Osteoblast (primary cell): ENCODE measurements at regions not wholly inside any gene's neighbourhood (a gene's known extent, or its start where the extent isn't known, plus 50 kb on each side); places are given as distances from the start of the nearest gene placed in this dataset.

Experiments
- DNase-seq: peaks from one replicate; pipeline ENCODE4 v3.0.0; 2011; ENCODE audit warnings: low spot score, mixed read lengths; ENCODE audit not compliant: insufficient read length; ENCODE audit errors: missing footprints
- H2AFZ ChIP-seq: 2 replicates; pipeline ENCODE4 v1.6.0; 2011; ENCODE audit warnings: mild to moderate bottlenecking, low read length
- H3K27ac ChIP-seq: 2 replicates; pipeline ENCODE4 v1.5.1; 2011; ENCODE audit warnings: mild to moderate bottlenecking, low read depth, low read length, moderate library complexity
- H3K27me3 ChIP-seq: 2 replicates; pipeline ENCODE4 v1.6.0; 2012; ENCODE audit warnings: mild to moderate bottlenecking, control low read depth, inconsistent platforms, low read length, moderate library complexity; ENCODE audit not compliant: insufficient read depth
- H3K36me3 ChIP-seq: 2 replicates; pipeline ENCODE4 v1.5.1; 2011; ENCODE audit warnings: mild to moderate bottlenecking, low read length, control low read depth, moderate library complexity; ENCODE audit not compliant: insufficient read depth
- H3K4me1 ChIP-seq: 2 replicates; pipeline ENCODE4 v1.5.1; 2011; ENCODE audit warnings: mild to moderate bottlenecking, low read length, control low read depth, moderate library complexity; ENCODE audit not compliant: insufficient read depth
- H3K4me2 ChIP-seq: 2 replicates; pipeline ENCODE4 v1.6.0; 2011; ENCODE audit warnings: mild to moderate bottlenecking, low read length; ENCODE audit not compliant: insufficient read depth
- H3K4me3 ChIP-seq: fragments of 200-600 bp; sonication (generic); 3 replicates; pipeline ENCODE4 v1.5.1; 2012; ENCODE audit warnings: mild to moderate bottlenecking, low read length, inconsistent platforms; ENCODE audit not compliant: insufficient read depth
- H3K79me2 ChIP-seq: 2 replicates; pipeline ENCODE4 v1.6.0; 2012; ENCODE audit warnings: mild to moderate bottlenecking, low read length, control low read depth, inconsistent platforms; ENCODE audit not compliant: insufficient read depth
- H3K9me3 ChIP-seq: 2 replicates; pipeline ENCODE4 v1.5.1; 2011; ENCODE audit warnings: low read depth, low read length, control low read depth
- H4K20me1 ChIP-seq: 2 replicates; pipeline ENCODE4 v1.6.0; 2012; ENCODE audit warnings: mild to moderate bottlenecking, low read length, control low read depth; ENCODE audit not compliant: insufficient read depth
- CTCF ChIP-seq: IDR thresholded peaks from 2 replicates; pipeline ENCODE4 v1.5.1; 2011; ENCODE audit warnings: mild to moderate bottlenecking, low read depth, low read length, moderate library complexity; ENCODE audit errors: extremely low read depth

DNA sequence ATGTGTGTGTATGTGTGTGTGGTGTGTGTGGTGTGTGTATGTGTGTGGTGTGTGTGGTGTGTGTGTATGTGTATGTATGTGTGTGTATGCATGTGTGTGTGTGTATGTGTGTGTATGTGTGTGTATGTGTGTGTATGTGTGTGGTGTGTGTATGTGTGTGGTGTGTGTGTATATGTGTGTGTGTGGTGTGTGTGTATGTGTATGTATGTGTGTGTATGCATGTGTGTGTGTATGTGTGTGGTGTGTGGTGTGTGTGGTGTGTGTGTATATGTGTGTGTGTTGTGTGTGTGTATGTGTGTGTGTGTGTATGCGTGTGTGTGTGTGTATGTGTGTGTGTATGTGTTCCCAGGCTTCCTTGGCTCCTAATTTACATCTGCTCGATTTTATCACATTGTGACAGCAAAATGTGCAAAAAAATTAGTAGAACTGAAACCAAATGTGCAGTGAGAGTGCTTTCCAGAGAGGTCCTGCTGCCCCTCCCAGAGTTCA lies 234.5 kb downstream of the BMP7 start:
- Histone ChIP-seq H3K4me3 (no peak overlapping the region), H2AFZ (no peak overlapping the region), H3K9me3 (no peaks in the 10 kb centered on the region), H3K79me2 (no peaks in the 10 kb centered on the region), H3K36me3 (no peaks in the 10 kb centered on the region), H3K4me2 (no peak overlapping the region), H4K20me1 (no peaks in the 10 kb centered on the region), H3K27ac (no peak overlapping the region), H3K27me3 (no peaks in the 10 kb centered on the region), H3K4me1 (no peaks in the 10 kb centered on the region)
- no peak for DNase-seq
- no peak for TF ChIP-seq CTCF

DNA sequence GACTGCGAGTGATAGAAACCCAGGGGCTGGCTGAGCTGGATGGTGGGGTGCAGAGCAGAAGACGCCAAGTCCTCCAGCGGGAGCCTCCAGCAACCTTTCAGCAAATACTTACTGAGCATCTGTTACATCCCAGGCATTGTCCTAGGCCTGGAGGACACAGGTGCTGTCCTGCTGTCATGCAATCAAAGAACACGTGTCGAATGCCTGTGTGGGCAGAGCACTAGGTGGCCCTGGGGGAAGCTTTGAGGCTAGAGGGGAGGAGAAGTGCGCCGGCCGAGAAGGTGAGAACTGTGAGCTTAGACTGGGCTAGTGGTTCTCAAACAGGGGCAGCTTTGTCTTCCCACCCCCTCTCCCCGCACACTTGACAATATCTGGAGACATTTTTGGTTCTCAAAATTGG lies 233.6 kb downstream of the BMP7 start:
- Histone ChIP-seq H3K4me2 (no peak overlapping the region), H3K27me3 (no peaks in the 10 kb centered on the region), H3K4me3 (no peak overlapping the region), H2AFZ (no peak overlapping the region), H3K79me2 (no peaks in the 10 kb centered on the region), H3K4me1 (no peaks in the 10 kb centered on the region), H3K27ac (no peak overlapping the region), H3K9me3 (no peaks in the 10 kb centered on the region), H4K20me1 (no peaks in the 10 kb centered on the region), H3K36me3 (no peaks in the 10 kb centered on the region)
- no peak for DNase-seq
- no peak for TF ChIP-seq CTCF

DNA sequence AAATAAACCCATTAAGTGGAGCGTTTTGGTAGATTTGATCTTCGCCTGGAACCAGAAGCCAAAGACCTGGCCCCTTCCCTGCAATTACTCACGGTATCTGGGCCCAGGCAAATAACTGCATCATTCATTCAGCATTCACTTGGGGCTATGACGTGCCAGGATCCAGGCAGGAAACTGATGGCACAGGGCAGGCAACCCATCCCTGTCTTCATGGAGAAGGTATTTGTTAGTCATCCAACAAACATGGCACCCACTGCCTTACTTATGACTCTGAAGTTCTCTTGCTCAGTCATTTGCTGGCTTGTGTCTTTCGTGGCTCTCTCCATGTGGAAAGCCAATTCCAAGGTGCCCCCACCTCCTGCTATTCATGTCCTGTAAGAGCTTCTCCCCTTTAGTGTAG lies 232.4 kb downstream of the BMP7 start:
- H2AFZ ChIP-seq: no peak overlapping the region
- H3K27ac ChIP-seq: no peak overlapping the region
- no peak for TF ChIP-seq CTCF
- no peaks in the 10 kb centered on the region for H3K36me3 ChIP-seq
- H4K20me1 ChIP-seq: no peaks in the 10 kb centered on the region
- no peaks in the 10 kb centered on the region for H3K79me2 ChIP-seq
- H3K4me2 ChIP-seq: no peak overlapping the region
- no peak overlapping the region for H3K4me3 ChIP-seq
- no peaks in the 10 kb centered on the region for H3K9me3 ChIP-seq
- no peak for DNase-seq
- H3K4me1 ChIP-seq: no peaks in the 10 kb centered on the region
- no peaks in the 10 kb centered on the region for H3K27me3 ChIP-seq

- Histone ChIP-seq H2AFZ (no peak overlapping the region), H3K27me3 (no peaks in the 10 kb centered on the region), H3K9me3 (no peaks in the 10 kb centered on the region), H4K20me1 (no peaks in the 10 kb centered on the region), H3K36me3 (no peaks in the 10 kb centered on the region), H3K4me1 (no peaks in the 10 kb centered on the region), H3K27ac (no peak overlapping the region), H3K4me3 (no peak overlapping the region), H3K79me2 (no peaks in the 10 kb centered on the region), H3K4me2 (no peak overlapping the region)
- TF ChIP-seq CTCF: no peak
- no peak for DNase-seq
Measured at GRCh38 chr20:57037689-57038088, 228.8 kb downstream of the BMP7 start.
